Esophagus squamous epithelium (tissue), 4 donors: ENCODE measurements at regions not wholly inside any gene's neighbourhood (a gene's known extent, or its start where the extent isn't known, plus 50 kb on each side); places are given as distances from the start of the nearest gene placed in this dataset.

Source experiments
- POLR2A ChIP-seq, 4 donors: fragments of 450-650 bp; IDR thresholded peaks; one replicate each; pipeline ENCODE4 v1.6.1; 2017; ENCODE audit warnings: antibody characterized with exemption in 4 of 4, mild to moderate bottlenecking in 4 of 4, moderate library complexity in 3 of 4
- TF ChIP-seq, protein P1 (sequence below), 6 experiments: fragments of 450-650 bp in 4 of 6; fragments of 200-600 bp in 2 of 6; sonication (generic) in 2 of 6; IDR thresholded peaks; one replicate each; pipeline ENCODE4 v1.5.1; 2016 to 2019; ENCODE audit warnings: antibody characterized with exemption in 6 of 6, mild to moderate bottlenecking in 4 of 6, moderate library complexity in 4 of 6

DNA sequence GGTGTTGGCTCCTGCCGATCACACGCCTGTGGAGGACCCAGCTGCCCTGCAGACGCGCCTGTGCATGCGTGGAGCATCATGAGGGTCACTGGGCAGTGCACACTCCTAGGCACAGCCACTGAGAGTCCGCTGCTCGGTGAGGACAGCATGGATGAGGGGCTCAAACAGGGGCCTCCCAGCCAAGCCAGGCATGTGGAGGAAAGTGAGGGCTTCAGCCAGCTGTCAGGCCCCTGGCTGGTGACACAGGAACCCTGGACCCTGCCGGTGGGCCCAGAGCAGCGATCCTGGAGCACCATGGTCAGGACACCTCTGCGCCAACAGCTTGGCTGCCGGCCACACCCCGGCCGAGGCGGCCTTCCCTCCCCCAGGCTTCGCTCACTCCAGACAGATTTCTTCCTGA, 171.2 kb downstream of the RTP5 start:
- TF ChIP-seq, protein P1, sequence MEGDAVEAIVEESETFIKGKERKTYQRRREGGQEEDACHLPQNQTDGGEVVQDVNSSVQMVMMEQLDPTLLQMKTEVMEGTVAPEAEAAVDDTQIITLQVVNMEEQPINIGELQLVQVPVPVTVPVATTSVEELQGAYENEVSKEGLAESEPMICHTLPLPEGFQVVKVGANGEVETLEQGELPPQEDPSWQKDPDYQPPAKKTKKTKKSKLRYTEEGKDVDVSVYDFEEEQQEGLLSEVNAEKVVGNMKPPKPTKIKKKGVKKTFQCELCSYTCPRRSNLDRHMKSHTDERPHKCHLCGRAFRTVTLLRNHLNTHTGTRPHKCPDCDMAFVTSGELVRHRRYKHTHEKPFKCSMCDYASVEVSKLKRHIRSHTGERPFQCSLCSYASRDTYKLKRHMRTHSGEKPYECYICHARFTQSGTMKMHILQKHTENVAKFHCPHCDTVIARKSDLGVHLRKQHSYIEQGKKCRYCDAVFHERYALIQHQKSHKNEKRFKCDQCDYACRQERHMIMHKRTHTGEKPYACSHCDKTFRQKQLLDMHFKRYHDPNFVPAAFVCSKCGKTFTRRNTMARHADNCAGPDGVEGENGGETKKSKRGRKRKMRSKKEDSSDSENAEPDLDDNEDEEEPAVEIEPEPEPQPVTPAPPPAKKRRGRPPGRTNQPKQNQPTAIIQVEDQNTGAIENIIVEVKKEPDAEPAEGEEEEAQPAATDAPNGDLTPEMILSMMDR (IDR thresholded peaks at IDR 0.05), result no peak
- no peak for TF ChIP-seq POLR2A (IDR thresholded peaks at IDR 0.05)
